ENCODE measurements at regions not wholly inside any gene's neighbourhood (a gene's known extent, or its start where the extent isn't known, plus 50 kb on each side); places are given as distances from the start of the nearest gene placed in this dataset.

DNA sequence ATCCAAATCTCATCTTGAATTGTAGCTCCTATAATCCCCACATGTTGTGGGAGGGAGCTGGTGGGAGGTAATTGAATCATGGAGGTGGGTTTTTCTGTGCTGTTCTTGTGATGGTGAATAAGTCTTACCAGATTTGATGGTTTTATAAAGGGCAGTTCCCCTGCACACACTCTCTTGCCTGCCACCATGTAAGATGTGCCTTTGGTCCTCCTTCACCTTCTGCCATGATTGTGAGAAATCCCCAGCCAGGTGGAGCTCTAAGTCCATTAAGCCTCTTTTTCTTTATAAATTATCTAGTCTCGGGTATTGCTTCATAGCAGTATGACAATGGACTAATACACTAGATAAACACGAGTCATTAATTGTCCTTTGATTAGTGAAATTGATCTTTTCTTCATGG, 214.5 kb upstream of the CFAP20DC start:
- TF ChIP-seq BHLHE40 (IDR thresholded peaks at IDR 0.05; ENCODE audit: borderline replicate concordance): no peak
- no peak for TF ChIP-seq FOXA1 (IDR thresholded peaks at IDR 0.05)
- TF ChIP-seq HDGF (IDR thresholded peaks at IDR 0.05; ENCODE audit: borderline replicate concordance): no peak
- TF ChIP-seq SUZ12 (IDR thresholded peaks at IDR 0.05): no peak
- TF ChIP-seq FOXK2 (IDR thresholded peaks at IDR 0.05): no peak
- no peak for TF ChIP-seq FOXM1 (IDR thresholded peaks at IDR 0.05; ENCODE audit: borderline replicate concordance)
- no peak for TF ChIP-seq TARDBP (IDR thresholded peaks at IDR 0.05)
- TF ChIP-seq NFRKB (IDR thresholded peaks at IDR 0.05): no peak
- TF ChIP-seq L3MBTL2 (conservative IDR thresholded peaks at IDR 0.05): no peak
- no peak for TF ChIP-seq SP1 (IDR thresholded peaks at IDR 0.05)
- no peak for TF ChIP-seq ELF4 (IDR thresholded peaks at IDR 0.05)
